ENCODE measurements at regions not wholly inside any gene's neighbourhood (a gene's known extent, or its start where the extent isn't known, plus 50 kb on each side); places are given as distances from the start of the nearest gene placed in this dataset.

DNA sequence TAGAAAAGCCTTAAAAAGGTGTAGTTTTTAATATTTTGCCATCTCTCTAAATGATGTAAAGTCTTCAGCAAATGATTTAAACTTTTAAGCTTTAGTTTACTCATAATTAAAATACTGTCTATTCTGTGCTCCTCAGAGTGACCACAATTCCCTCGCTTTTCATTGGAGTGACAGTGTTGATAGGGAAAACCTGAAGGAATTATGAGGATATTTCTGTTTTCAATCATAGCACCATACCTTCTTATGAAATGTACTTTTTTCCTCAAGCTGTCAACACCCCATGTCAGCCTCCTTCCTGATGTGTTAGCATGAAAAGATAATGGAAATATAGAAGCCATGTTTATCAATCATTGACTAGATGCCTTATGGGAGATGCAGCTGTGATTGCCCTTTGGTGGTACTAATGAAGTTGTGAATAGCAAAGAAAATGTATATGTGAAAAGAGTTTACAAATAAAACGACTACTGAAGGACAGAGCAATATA lies 145.4 kb upstream of the EYS start:
- ChIA-PET CTCF (no interaction called here), POLR2A (ENCODE audit: unreplicated experiment) (no interaction called here)
- Histone ChIP-seq H3K4me2 (no peak overlapping the region), H3K9me3 (ENCODE audit: insufficient read depth, low read depth) (peaks cover 5% of the 10 kb centered on the region; the same call in 1 of the 2 replicates), H3F3A (ENCODE audit: insufficient read depth, low read depth) (no peaks in the 10 kb centered on the region), H3K79me2 (ENCODE audit: low read depth) (no peaks in the 10 kb centered on the region), H3K27me3 (ENCODE audit: insufficient read depth, low read depth) (no peaks in the 10 kb centered on the region), H3K4me3 (no peak overlapping the region), H3K9me2 (ENCODE audit: insufficient read depth) (no peaks in the 10 kb centered on the region), H3K4me1 (replicated peaks; ENCODE audit: insufficient read depth) (no peaks in the 10 kb centered on the region), H4K20me1 (ENCODE audit: insufficient read depth) (no peaks in the 10 kb centered on the region), H3K27ac (no peak overlapping the region), H2AFZ (no peak overlapping the region), H3K36me3 (ENCODE audit: low read depth) (no peaks in the 10 kb centered on the region)
- no peak for DNase-seq
- BruUV-seq (replicated peaks), result no TSS peak
- intact Hi-C loops (cut with micrococcal nuclease; ENCODE audit: unreplicated experiment), result no loop called here
- TF ChIP-seq, protein P1, sequence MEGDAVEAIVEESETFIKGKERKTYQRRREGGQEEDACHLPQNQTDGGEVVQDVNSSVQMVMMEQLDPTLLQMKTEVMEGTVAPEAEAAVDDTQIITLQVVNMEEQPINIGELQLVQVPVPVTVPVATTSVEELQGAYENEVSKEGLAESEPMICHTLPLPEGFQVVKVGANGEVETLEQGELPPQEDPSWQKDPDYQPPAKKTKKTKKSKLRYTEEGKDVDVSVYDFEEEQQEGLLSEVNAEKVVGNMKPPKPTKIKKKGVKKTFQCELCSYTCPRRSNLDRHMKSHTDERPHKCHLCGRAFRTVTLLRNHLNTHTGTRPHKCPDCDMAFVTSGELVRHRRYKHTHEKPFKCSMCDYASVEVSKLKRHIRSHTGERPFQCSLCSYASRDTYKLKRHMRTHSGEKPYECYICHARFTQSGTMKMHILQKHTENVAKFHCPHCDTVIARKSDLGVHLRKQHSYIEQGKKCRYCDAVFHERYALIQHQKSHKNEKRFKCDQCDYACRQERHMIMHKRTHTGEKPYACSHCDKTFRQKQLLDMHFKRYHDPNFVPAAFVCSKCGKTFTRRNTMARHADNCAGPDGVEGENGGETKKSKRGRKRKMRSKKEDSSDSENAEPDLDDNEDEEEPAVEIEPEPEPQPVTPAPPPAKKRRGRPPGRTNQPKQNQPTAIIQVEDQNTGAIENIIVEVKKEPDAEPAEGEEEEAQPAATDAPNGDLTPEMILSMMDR (conservative IDR thresholded peaks at IDR 0.05), result no peak
- no peak for TF ChIP-seq EZH2 (IDR thresholded peaks at IDR 0.05; ENCODE audit: low read depth)

DNA sequence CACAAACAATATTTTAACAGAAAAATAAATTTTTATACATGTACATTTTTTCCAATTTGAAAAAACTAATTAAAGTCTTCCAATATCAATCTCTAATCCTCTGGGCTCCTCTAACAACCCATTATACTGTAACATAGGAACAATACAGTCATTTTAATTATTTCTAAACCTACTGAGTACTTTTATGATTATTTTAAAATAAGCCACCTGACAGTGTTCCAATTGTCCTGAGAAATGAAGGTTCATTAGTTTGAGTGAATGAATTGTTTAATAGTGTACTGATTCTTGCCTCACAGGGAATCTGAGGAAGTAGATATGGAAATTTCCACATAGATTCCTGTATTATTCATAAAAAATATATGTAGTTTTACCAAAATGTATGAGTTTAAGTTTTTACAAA lies 123.1 kb upstream of the EYS start:
- Histone ChIP-seq H3K4me3 (no peak overlapping the region), H3K27me3 (ENCODE audit: insufficient read depth, low read depth) (no peaks in the 10 kb centered on the region), H3K36me3 (ENCODE audit: low read depth) (no peaks in the 10 kb centered on the region), H2AFZ (no peak overlapping the region), H3K79me2 (ENCODE audit: low read depth) (no peaks in the 10 kb centered on the region), H3K9me2 (ENCODE audit: insufficient read depth) (no peaks in the 10 kb centered on the region; the same call in 1 of the 2 replicates), H3K9me3 (ENCODE audit: insufficient read depth, low read depth) (no peaks in the 10 kb centered on the region), H3K4me1 (replicated peaks; ENCODE audit: insufficient read depth) (no peaks in the 10 kb centered on the region), H3F3A (ENCODE audit: insufficient read depth, low read depth) (no peaks in the 10 kb centered on the region), H3K4me2 (no peak overlapping the region), H4K20me1 (ENCODE audit: insufficient read depth) (no peaks in the 10 kb centered on the region), H3K27ac (no peak overlapping the region)
- ChIA-PET POLR2A (ENCODE audit: unreplicated experiment) (no interaction called here), CTCF (no interaction called here)
- DNase-seq, result no peak
- intact Hi-C loops (cut with micrococcal nuclease; ENCODE audit: unreplicated experiment), result no loop called here
- TF ChIP-seq EZH2 (IDR thresholded peaks at IDR 0.05; ENCODE audit: low read depth), result no peak
- TF ChIP-seq, protein P1 (conservative IDR thresholded peaks at IDR 0.05), result no peak
- BruUV-seq (replicated peaks), result no TSS peak

DNA sequence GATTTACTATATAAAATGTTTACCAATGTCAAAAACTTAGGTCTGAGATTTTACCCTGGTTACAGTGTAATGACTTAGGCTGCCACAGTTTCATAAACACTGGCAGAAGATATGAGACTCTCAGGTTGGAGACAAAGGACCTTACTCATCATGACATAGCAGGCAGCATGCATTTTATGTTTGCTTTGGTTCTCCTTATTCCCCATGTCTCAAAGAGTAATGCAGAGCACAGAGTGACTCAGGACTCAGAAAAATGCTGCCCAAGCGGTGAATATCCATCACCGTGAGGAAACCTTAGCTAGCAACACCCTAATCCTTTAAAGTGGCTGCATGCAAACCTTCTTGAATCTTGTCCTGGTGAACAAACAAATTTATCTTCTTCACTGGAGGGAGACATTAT lies 112.1 kb upstream of the EYS start:
- no peaks in the 10 kb centered on the region for H3K36me3 ChIP-seq (ENCODE audit: low read depth)
- H3K79me2 ChIP-seq (ENCODE audit: low read depth), result no peaks in the 10 kb centered on the region
- DNase-seq, result peak; percentile 45 to 58
- POLR2A ChIA-PET (ENCODE audit: unreplicated experiment), result no interaction called here
- BruUV-seq (replicated peaks), result no TSS peak
- no peak overlapping the region for H3K4me3 ChIP-seq
- no peaks in the 10 kb centered on the region for H3K9me3 ChIP-seq (ENCODE audit: insufficient read depth, low read depth)
- intact Hi-C loops (cut with micrococcal nuclease; ENCODE audit: unreplicated experiment), result no loop called here
- no peaks in the 10 kb centered on the region for H3F3A ChIP-seq (ENCODE audit: insufficient read depth, low read depth)
- H4K20me1 ChIP-seq (ENCODE audit: insufficient read depth), result no peaks in the 10 kb centered on the region
- no peak overlapping the region for H2AFZ ChIP-seq
- CTCF ChIA-PET, result no interaction called here
- 0 out of 2 replicates have a peak, but pooled peaks cover 15% of the 10 kb centered on the region for H3K4me1 ChIP-seq (replicated peaks; ENCODE audit: insufficient read depth)
- H3K27ac ChIP-seq, result peak overlapping the region; percentile 81
- H3K27me3 ChIP-seq (ENCODE audit: insufficient read depth, low read depth), result no peaks in the 10 kb centered on the region
- no peak for TF ChIP-seq EZH2 (IDR thresholded peaks at IDR 0.05; ENCODE audit: low read depth)
- TF ChIP-seq, protein P1 (conservative IDR thresholded peaks at IDR 0.05), result no peak
- H3K4me2 ChIP-seq, result peak overlapping the region; percentile 31; the same call in 1 of the 2 replicates
- H3K9me2 ChIP-seq (ENCODE audit: insufficient read depth), result no peaks in the 10 kb centered on the region

Measured in PC-9 (cell line).